Lower leg skin (tissue), 3 donors: ENCODE measurements at regions not wholly inside any gene's neighbourhood (a gene's known extent, or its start where the extent isn't known, plus 50 kb on each side); places are given as distances from the start of the nearest gene placed in this dataset.

ENCODE experiments used
- CTCF ChIP-seq, 3 donors: fragments of 450-650 bp; IDR thresholded peaks; one replicate each; pipeline ENCODE4 v1.5.1; 2016; ENCODE audit warnings: antibody characterized with exemption in 3 of 3, mild to moderate bottlenecking in 3 of 3, moderate library complexity in 2 of 3
- POLR2A ChIP-seq, 2 donors: fragments of 450-650 bp; IDR thresholded peaks; one replicate each; pipeline ENCODE4 v1.6.1; 2016 to 2017; ENCODE audit warnings: antibody characterized with exemption in 2 of 2, mild to moderate bottlenecking in 1 of 2, moderate library complexity in 1 of 2

GRCh38 chr16:64339052-64339770 is 782.7 kb downstream of the CDH11 start:
- TF ChIP-seq CTCF (IDR thresholded peaks at IDR 0.05) (no peak), POLR2A (IDR thresholded peaks at IDR 0.05) (no peak)
